ENCODE measurements at regions not wholly inside any gene's neighbourhood (a gene's known extent, or its start where the extent isn't known, plus 50 kb on each side); places are given as distances from the start of the nearest gene placed in this dataset.

- TF ChIP-seq CTCF (IDR thresholded peaks at IDR 0.05; ENCODE audit: control extremely low read depth in 1 of 3, insufficient read depth in 1 of 3, low read depth in 1 of 3, low read length in 3 of 3): no peak
- no peak for TF ChIP-seq EGR1 (IDR thresholded peaks at IDR 0.05; ENCODE audit: borderline replicate concordance, low read depth, low read length)
- no peak for TF ChIP-seq POLR2AphosphoS5 (IDR thresholded peaks at IDR 0.05; ENCODE audit: low read depth, low read length)
Measured at GRCh38 chr2:88263861-88264260, 93.7 kb downstream of the THNSL2 start.

Measured in H1 (cell line).